Sciatic nerve (tissue), 2 donors: ENCODE measurements at regions not wholly inside any gene's neighbourhood (a gene's known extent, or its start where the extent isn't known, plus 50 kb on each side); places are given as distances from the start of the nearest gene placed in this dataset.
"Not testable (repeated sequence)": the region's sequence is repeated elsewhere in the genome, so short reads cannot be mapped to it uniquely, and the experiment has no call there.

Source experiments
- ATAC-seq: fragments of 200-7000 bp; cut with Tn5 transposase; one replicate; pipeline ENCODE4 v1.9.1; 2020; ENCODE audit warnings: mild to moderate bottlenecking, moderate library complexity
- DNase-seq: peaks from one replicate; pipeline ENCODE4 v3.0.0-alpha.2; 2020; ENCODE audit warnings: low spot score
- intact Hi-C: fragments of 100-400 bp; cut with DNase I; formaldehyde crosslinking; loops from one replicate; pipeline ENCODE4 v1.14.2; 2022
- donor health status: DM: no; HTN: no; CAD: no.
- donor health status: DM: no; HTN: no; CAD: no.

DNA sequence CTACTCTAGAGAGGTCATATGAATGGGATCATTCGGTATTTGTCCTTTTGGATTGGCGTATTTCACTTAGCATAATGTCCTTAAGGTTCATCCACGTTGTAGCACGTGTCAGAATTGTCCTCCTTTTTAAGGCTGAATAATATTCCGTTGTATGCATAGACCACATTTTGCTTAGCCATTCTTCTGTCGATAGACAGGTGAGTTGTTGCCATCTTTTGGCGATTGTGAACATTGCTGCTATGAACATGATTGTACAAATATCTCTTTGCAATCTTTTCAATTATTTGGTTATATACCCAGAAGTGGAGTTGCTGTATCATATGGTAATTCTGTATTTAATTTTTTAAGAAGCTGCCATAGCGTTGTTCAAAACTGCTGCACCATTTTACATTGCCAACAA is 52.4 kb upstream of the GOLGA8J start:
- DNase-seq, result no peak
- ATAC-seq, result no peak
- intact Hi-C loops, result no loop called here

GRCh38 chr15:30023798-30024295 is 58.9 kb upstream of the GOLGA8J start:
- intact Hi-C loops, result no loop called here
- DNase-seq, result no peak
- ATAC-seq, result no peak

GRCh38 chr15:30010746-30011145 is 72.0 kb upstream of the GOLGA8J start:
- ATAC-seq, result no peak
- no peak for DNase-seq
- intact Hi-C loops, result no loop called here

- ATAC-seq, result no peak
- no peak for DNase-seq
- intact Hi-C loops, result no loop called here
Measured at GRCh38 chr15:30008156-30008555, 74.6 kb upstream of the GOLGA8J start.

DNA sequence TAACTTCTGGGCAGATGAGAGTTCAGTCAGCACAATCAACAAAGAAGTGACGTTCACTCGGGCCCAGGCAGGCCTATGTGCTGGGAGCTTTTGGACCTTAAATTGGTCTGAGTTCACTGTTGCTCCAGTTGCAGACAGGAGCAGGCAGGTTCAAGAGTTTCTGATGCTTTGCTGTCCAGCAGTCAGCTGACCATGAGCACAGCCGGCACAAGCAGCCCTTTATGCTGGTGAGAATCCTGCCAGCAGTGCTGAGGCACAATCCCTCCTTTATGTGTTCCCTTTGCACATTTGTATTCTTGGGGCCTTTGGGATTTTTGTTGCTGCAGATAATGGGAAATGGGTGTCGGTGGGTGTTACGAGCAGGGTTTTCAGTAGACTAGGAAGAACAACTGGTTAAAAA is 81.2 kb upstream of the GOLGA8J start:
- DNase-seq (peak; percentile 63), ATAC-seq (peak; percentile 93)
- intact Hi-C loops, result no loop called here

DNA sequence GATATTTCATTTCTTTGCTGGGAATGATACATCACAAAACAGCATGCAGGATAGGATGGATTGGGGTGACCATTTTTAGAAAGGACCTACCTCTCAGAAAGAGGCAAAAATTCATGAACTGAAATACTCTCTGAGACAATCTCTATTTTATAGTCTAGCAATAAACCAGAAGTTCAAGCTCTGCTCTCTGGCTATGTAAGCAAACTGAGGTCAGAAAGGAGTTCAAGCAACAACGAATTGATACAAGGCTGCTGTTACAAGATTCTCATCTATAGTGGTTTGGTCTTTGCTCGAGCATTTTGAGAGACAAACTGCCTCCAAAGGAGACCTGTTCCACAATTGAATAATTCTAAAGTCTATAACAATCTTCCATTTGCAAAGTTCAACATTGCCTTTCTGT is 84.7 kb upstream of the GOLGA8J start:
- intact Hi-C loops, result no loop called here
- DNase-seq (no peak), ATAC-seq (no peak)

- no peak for ATAC-seq
- DNase-seq, result no peak
- intact Hi-C loops, result no loop called here
Measured at GRCh38 chr15:29997499-29997898, 85.3 kb upstream of the GOLGA8J start.

- intact Hi-C loops, result no loop called here
- ATAC-seq (no peak), DNase-seq (no peak)
Measured at GRCh38 chr15:29994284-29994683, 88.5 kb upstream of the GOLGA8J start.

DNA sequence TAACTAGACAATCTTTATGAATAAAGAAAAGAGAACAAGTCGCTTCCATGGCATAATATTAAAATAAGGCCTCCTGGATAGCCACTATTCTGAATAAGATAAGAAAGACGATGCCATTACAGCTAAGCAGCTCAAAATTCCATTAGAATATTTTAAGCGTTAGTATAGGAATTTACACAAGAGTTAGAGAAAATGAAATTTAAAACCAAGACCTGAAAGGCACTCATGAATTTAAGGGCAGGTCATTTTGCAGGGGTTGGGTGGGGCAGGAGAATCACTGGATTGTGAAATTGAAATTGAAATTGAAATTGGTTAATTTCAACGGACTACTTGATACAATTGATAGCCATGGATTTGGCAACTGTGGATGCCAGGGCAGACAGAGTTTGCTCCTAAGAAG is 91.8 kb upstream of the GOLGA8J start:
- DNase-seq (no peak), ATAC-seq (no peak)
- intact Hi-C loops, result no loop called here

GRCh38 chr15:29990035-29990434 is 92.7 kb upstream of the GOLGA8J start:
- no peak for ATAC-seq

DNA sequence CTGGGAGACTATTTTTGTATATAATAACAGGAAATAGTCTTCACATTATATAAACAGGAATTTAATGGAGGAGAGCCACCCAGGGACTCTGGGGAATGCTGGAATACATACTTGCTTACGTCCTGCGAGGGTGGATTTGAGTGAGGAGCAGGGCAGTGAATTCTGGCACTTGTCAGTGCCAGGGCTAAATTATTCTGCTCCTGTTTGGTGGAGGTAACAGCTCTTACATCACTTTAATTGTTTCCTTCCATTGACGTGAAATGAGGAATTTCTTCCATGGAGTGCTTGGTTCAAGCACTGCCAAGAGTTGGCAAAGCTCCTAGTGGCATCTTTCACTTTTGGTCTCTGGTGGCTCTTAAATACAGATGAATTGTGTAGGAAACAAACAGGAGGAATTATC is 94.1 kb upstream of the GOLGA8J start:
- DNase-seq, result no peak
- intact Hi-C loops, result no loop called here
- no peak for ATAC-seq

More at GRCh38 chr15:29990035-29990434, 92.7 kb upstream of the GOLGA8J start:
- DNase-seq, result no peak
- intact Hi-C loops, result no loop called here

DNA sequence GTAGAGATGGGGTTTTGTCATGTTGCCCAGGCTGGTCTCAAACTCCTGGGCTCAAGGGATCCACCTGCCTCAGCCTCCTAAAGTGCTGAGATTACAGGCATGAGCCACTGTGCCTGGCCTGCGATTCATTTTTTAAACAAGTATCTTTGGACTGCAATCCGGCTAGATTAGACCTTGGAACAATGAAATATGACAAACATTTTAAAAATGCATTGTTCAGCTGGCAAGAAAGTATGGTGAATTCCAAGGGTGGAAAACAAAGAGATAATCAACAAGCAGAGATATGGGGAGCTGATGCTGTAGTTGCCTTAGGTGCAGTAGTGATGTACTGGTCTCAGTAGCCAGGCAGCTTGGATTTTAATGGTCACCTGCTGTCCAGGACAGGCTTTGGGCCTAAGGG is 95.8 kb upstream of the GOLGA8J start:
- DNase-seq, result no peak
- intact Hi-C loops, result no loop called here
- ATAC-seq, result no peak

DNA sequence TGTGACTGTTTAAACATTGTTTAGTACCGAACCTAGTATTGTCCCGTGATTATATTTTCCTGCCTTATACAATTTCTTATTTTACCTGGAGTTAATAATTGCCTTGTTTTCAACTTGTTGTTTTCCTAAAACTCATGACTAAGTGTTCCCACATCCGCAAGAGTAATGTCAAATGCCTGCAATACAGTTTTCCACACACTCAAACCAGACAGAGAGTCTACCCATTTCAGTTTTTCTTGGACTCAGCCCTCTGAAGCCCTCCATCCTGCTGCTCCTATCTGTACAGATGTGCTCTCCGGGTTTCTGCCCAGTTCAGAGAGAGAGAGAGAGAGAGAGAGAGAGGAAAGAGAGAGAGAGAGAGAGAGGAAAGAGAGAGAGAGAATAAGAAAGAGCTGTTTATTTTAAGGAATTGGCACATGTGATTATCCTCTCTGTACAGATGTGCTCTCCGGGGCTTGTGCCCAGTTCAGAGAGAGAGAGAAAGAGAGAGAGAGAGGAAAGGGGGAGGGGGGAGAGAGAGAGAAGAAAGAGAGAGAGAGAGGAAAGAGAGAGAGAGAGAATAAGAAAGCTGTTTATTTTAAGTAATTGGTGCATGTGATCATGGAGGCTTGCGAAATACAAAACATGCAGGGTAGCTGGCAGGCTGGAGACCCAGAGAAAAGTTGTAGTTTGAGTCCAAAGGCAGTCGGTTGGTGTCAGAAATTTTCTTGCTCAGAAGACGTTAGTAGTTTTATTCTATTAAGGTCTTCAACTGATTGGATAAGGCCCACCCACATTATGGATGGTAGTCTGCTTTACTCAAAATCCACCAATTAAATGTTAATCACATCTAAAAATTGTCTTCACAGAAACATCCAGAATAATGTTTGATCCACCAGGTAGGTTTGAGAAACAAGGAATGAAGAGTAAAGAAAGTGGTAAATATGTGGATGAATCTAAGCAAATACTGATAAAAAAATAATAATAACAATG is 104.1 kb upstream of the GOLGA8J start:
- no peak for DNase-seq
- peak; percentile 42 for ATAC-seq
- intact Hi-C loops, result no loop called here

GRCh38 chr15:29974056-29974455 is 108.7 kb upstream of the GOLGA8J start:
- ATAC-seq, intact Hi-C loops, DNase-seq: not testable (repeated sequence)

DNA sequence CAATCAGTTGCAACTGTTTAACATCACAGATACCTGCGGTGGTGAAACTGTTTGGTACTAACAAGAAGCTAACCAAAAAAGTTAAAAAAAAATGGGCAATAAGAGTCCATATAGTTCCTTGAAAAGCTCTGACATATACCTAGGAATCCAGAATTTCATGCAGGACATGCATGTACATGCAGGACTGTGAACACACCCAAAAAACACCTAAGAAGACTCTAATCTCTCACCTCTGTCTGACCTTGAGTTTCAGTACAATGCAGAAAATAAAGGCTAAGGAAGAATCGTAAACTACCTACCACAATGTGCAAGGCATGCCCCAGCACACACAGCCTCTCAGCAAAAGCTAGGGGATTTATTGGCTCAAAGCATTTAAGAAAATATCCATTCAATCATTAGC is 110.7 kb upstream of the GOLGA8J start:
- ATAC-seq, result no peak
- intact Hi-C loops, result no loop called here
- no peak for DNase-seq

- intact Hi-C loops, result no loop called here
- DNase-seq (no peak), ATAC-seq (no peak)
Measured at GRCh38 chr15:29970402-29970695, 112.4 kb upstream of the GOLGA8J start.

- no peak for DNase-seq
- intact Hi-C loops, result no loop called here
- peak; percentile 17 for ATAC-seq
Measured at GRCh38 chr15:29969562-29970401, 113.0 kb upstream of the GOLGA8J start.

GRCh38 chr15:29968895-29969561 is 113.7 kb upstream of the GOLGA8J start:
- ATAC-seq (no peak), DNase-seq (no peak)
- intact Hi-C loops, result no loop called here

DNA sequence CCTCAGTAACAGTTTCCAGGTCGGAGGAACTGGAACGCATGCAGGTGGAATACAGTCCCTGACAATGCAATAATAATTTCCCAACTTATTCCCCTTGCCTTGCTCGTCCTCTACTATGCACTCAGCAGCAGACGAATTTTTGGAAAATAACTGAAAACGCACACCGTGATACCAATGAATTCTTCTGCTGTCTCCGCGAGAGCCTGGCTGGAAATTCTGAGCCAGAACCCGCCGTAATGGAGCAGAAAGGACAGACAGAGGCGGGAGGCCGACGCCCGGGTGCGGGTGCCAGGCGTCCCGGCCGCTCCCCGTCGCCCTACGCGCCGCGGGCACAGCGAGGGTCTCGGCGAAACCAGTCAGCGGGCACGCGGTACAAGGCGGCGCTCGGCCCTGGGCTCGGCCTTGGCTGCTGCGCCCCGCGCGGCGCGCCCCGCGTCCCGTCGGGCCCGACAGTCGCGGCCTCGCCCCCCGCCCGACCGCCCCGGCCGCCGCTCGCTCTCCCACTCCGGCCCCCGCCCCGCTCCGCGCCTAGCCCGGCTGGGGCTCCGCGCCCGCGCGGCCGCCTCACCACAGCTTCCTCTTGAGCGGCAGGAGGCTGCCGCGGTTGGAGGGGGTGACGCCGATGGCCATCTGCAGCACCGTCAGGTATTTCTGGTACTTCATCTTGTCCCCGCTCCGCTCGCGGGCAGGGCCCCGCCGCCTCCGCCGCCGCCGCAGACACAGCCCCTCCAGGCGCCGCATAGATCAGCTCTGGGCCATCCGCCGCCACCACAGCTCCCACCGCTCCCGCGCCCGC is 114.5 kb upstream of the GOLGA8J start:
- intact Hi-C loops, result no loop called here
- DNase-seq (no peak), ATAC-seq (no peak)
